ENCODE measurements at regions not wholly inside any gene's neighbourhood (a gene's known extent, or its start where the extent isn't known, plus 50 kb on each side); places are given as distances from the start of the nearest gene placed in this dataset.

DNA sequence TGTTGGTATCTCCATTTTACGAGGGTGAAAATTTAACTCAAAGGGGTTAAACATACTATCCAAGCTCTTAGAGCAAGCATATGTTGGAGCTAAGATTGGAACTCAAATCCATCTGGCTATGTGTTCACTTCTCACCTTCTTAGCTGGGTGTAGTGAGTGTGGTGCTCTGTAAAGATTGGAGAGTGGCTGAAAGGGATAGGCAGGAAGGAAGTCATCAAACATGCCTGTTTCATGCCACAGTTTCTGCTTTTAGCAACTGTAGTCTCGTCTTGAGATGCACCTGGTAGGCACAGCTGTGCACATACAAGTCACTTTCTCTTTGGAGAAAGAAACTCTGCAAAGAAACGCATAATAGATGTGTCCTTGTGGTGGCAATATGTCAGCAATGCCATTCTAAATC lies 189.1 kb upstream of the MDFIC2 start:
- TF ChIP-seq, protein P1, sequence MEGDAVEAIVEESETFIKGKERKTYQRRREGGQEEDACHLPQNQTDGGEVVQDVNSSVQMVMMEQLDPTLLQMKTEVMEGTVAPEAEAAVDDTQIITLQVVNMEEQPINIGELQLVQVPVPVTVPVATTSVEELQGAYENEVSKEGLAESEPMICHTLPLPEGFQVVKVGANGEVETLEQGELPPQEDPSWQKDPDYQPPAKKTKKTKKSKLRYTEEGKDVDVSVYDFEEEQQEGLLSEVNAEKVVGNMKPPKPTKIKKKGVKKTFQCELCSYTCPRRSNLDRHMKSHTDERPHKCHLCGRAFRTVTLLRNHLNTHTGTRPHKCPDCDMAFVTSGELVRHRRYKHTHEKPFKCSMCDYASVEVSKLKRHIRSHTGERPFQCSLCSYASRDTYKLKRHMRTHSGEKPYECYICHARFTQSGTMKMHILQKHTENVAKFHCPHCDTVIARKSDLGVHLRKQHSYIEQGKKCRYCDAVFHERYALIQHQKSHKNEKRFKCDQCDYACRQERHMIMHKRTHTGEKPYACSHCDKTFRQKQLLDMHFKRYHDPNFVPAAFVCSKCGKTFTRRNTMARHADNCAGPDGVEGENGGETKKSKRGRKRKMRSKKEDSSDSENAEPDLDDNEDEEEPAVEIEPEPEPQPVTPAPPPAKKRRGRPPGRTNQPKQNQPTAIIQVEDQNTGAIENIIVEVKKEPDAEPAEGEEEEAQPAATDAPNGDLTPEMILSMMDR (IDR thresholded peaks at IDR 0.05; ENCODE audit: low read depth, low read length), result no peak
- TF ChIP-seq POLR2A (IDR thresholded peaks at IDR 0.05; ENCODE audit: extremely low read depth, insufficient read length) (no peak), MYC (IDR thresholded peaks at IDR 0.05; ENCODE audit: low read depth, low read length) (no peak)
- TF ChIP-seq, protein P2, sequence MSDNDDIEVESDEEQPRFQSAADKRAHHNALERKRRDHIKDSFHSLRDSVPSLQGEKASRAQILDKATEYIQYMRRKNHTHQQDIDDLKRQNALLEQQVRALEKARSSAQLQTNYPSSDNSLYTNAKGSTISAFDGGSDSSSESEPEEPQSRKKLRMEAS (IDR thresholded peaks at IDR 0.05; ENCODE audit: low read depth, low read length), result no peak

All from NB4 (cell line).